HG02588 (cell line): ENCODE measurements at regions not wholly inside any gene's neighbourhood (a gene's known extent, or its start where the extent isn't known, plus 50 kb on each side); places are given as distances from the start of the nearest gene placed in this dataset.
A peak's percentile ranks its signal among the peaks of the same experiment; 100 is the strongest.
"Not testable (repeated sequence)": the region's sequence is repeated elsewhere in the genome, so short reads cannot be mapped to it uniquely, and the experiment has no call there.

ENCODE experiments used
- ATAC-seq: cut with Tn5 transposase; IDR thresholded peaks from one replicate; pipeline ENCODE4 v1.9.1; 2021; ENCODE audit warnings: mild to moderate bottlenecking, moderate library complexity; ENCODE audit not compliant: unreplicated experiment

- ATAC-seq, result no peak
Observed at GRCh38 chrX:120753413-120754251, 122.0 kb downstream of the CT47B1 start.

GRCh38 chrX:120752431-120753082, 122.7 kb upstream of the C1GALT1C1 start:
- no peak for ATAC-seq

GRCh38 chrX:120751683-120752082, 121.8 kb upstream of the C1GALT1C1 start:
- no peak for ATAC-seq

GRCh38 chrX:120750381-120750780, 120.5 kb upstream of the C1GALT1C1 start:
- no peak for ATAC-seq

- ATAC-seq, result peak; percentile 87
Observed at GRCh38 chrX:120749141-120749846, 119.4 kb upstream of the C1GALT1C1 start.

GRCh38 chrX:120746153-120746552, 116.3 kb upstream of the C1GALT1C1 start:
- ATAC-seq, result no peak

- no peak for ATAC-seq
Observed at GRCh38 chrX:120742946-120743665, 113.3 kb upstream of the C1GALT1C1 start.

GRCh38 chrX:120741452-120741851, 111.6 kb upstream of the C1GALT1C1 start:
- ATAC-seq, result no peak

- no peak for ATAC-seq
Observed at GRCh38 chrX:120740072-120740471, 110.2 kb upstream of the C1GALT1C1 start.

GRCh38 chrX:120739300-120739699, 109.4 kb upstream of the C1GALT1C1 start:
- no peak for ATAC-seq

- ATAC-seq, result no peak
Observed at GRCh38 chrX:120736989-120737388, 107.1 kb upstream of the C1GALT1C1 start.

GRCh38 chrX:120735966-120736365, 106.1 kb upstream of the C1GALT1C1 start:
- no peak for ATAC-seq

GRCh38 chrX:120732879-120733278, 103.0 kb upstream of the C1GALT1C1 start:
- no peak for ATAC-seq

- ATAC-seq, result no peak
Observed at GRCh38 chrX:120732461-120732860, 102.6 kb upstream of the C1GALT1C1 start.

- ATAC-seq, result no peak
Observed at GRCh38 chrX:120731386-120731785, 101.5 kb upstream of the C1GALT1C1 start.

GRCh38 chrX:120729506-120730255, 99.8 kb upstream of the C1GALT1C1 start:
- not testable (repeated sequence) for ATAC-seq

GRCh38 chrX:120727911-120728310, 98.1 kb upstream of the C1GALT1C1 start:
- no peak for ATAC-seq

GRCh38 chrX:120727452-120727851, 97.6 kb upstream of the C1GALT1C1 start:
- ATAC-seq, result no peak

- ATAC-seq, result peak; percentile 99
Observed at GRCh38 chrX:120726294-120726693, 96.4 kb upstream of the C1GALT1C1 start.

GRCh38 chrX:120725874-120726273, 96.0 kb upstream of the C1GALT1C1 start:
- ATAC-seq, result no peak
